ENCODE measurements at regions not wholly inside any gene's neighbourhood (a gene's known extent, or its start where the extent isn't known, plus 50 kb on each side); places are given as distances from the start of the nearest gene placed in this dataset.

DNA sequence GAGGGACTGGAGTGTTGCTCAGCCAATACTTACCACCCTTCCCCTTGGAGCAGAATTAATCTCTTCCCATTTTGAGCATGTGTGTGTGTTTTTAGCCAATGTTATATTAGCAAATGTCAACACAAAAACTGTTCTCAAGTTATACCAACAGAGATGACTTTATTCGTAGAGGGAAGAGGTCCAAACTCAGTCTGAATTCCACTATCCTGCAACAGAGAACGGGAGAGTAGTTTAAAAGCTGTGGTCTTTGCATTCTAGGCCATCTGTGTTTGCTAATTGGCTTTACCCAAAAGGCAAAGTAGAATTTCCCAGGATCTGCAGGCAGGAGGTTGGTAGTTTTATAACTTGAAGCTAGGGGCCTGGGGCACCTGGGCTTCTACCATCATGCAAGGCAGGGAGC is 847.9 kb upstream of the TMEM132C start:
- Histone ChIP-seq H3K27ac (no peak overlapping the region), H3K27me3 (replicated peaks) (no peaks in the 10 kb centered on the region), H3K36me3 (replicated peaks) (no peaks in the 10 kb centered on the region), H3K4me3 (ENCODE audit: low read depth, low read length) (no peak overlapping the region)
- in situ Hi-C loops (cut with HindIII; ENCODE audit: low pct_ligation_motif_present, low sequenced_read_pairs): no loop called here
- TF ChIP-seq, protein P1, sequence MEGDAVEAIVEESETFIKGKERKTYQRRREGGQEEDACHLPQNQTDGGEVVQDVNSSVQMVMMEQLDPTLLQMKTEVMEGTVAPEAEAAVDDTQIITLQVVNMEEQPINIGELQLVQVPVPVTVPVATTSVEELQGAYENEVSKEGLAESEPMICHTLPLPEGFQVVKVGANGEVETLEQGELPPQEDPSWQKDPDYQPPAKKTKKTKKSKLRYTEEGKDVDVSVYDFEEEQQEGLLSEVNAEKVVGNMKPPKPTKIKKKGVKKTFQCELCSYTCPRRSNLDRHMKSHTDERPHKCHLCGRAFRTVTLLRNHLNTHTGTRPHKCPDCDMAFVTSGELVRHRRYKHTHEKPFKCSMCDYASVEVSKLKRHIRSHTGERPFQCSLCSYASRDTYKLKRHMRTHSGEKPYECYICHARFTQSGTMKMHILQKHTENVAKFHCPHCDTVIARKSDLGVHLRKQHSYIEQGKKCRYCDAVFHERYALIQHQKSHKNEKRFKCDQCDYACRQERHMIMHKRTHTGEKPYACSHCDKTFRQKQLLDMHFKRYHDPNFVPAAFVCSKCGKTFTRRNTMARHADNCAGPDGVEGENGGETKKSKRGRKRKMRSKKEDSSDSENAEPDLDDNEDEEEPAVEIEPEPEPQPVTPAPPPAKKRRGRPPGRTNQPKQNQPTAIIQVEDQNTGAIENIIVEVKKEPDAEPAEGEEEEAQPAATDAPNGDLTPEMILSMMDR (IDR thresholded peaks at IDR 0.05; ENCODE audit: low read depth, low read length, missing control alignments): no peak
- DNase-seq: no peak

DNA sequence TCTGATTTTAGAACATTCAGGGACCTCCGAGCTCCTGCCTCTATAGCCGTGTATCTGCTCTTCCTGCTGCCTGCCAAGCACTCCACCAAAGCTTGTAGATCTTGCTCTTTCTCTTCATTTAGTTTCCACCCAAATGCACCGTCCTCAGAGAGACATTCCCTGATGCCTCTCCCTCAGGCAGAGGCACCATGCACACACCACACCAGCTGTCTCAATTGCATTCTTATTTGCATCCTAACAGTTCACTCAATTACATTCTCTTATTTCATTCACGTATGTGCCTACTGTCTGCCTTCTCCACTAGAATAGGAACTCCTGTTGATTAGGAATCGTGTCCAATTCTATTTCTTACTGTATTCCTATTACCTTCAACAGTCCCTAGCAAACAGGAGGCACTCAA is 845.4 kb upstream of the TMEM132C start:
- in situ Hi-C loops (cut with HindIII; ENCODE audit: low pct_ligation_motif_present, low sequenced_read_pairs): no loop called here
- TF ChIP-seq, protein P1 (IDR thresholded peaks at IDR 0.05; ENCODE audit: low read depth, low read length, missing control alignments): no peak
- Histone ChIP-seq H3K27me3 (replicated peaks) (no peaks in the 10 kb centered on the region), H3K4me3 (ENCODE audit: low read depth, low read length) (no peak overlapping the region), H3K36me3 (replicated peaks) (no peaks in the 10 kb centered on the region), H3K27ac (no peak overlapping the region)
- DNase-seq: no peak

DNA sequence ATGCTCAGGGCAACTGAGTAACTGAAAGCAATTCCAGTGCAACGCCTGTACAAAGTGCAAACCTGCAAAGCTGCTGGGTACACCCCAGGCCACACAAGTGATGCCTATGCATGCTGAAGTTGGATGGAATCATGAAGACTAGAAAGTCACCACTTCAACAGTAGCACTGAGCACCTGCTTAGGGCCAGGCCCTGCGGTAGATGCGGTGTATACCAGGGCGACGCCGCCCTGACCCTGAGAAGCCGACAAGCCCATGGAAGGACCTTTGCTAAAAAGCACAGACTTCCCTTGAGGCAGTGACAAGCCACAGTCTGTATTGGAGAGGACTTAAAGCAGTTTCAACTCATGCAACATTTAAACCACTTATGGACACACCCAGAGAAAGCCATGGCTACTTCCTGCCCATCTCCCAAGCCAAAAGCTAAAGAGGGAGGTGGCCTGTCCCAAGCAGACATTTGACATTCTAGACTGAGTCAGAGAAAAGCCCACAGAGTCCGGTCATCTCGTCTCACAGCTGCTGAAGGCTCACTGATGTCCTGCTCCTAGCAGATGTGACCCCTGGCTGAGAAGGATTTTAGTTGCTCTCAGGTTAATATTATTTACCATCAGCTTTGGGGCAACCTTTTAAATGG is 843.9 kb upstream of the TMEM132C start:
- Histone ChIP-seq H3K27ac (no peak overlapping the region), H3K36me3 (replicated peaks) (no peaks in the 10 kb centered on the region), H3K4me3 (ENCODE audit: low read depth, low read length) (no peak overlapping the region), H3K27me3 (replicated peaks) (no peaks in the 10 kb centered on the region)
- TF ChIP-seq, protein P1 (IDR thresholded peaks at IDR 0.05; ENCODE audit: low read depth, low read length, missing control alignments): no peak
- DNase-seq: no peak
- in situ Hi-C loops (cut with HindIII; ENCODE audit: low pct_ligation_motif_present, low sequenced_read_pairs): no loop called here

GRCh38 chr12:127425474-127425873 is 841.5 kb upstream of the TMEM132C start:
- TF ChIP-seq, protein P1 (IDR thresholded peaks at IDR 0.05; ENCODE audit: low read depth, low read length, missing control alignments): no peak
- DNase-seq: no peak
- Histone ChIP-seq H3K27ac (no peak overlapping the region), H3K4me3 (ENCODE audit: low read depth, low read length) (no peak overlapping the region), H3K27me3 (replicated peaks) (no peaks in the 10 kb centered on the region), H3K36me3 (replicated peaks) (no peaks in the 10 kb centered on the region)
- in situ Hi-C loops (cut with HindIII; ENCODE audit: low pct_ligation_motif_present, low sequenced_read_pairs): no loop called here

- no peak overlapping the region for H3K4me3 ChIP-seq (ENCODE audit: low read depth, low read length)
- in situ Hi-C loops (cut with HindIII; ENCODE audit: low pct_ligation_motif_present, low sequenced_read_pairs): no loop called here
- TF ChIP-seq, protein P1 (IDR thresholded peaks at IDR 0.05; ENCODE audit: low read depth, low read length, missing control alignments): no peak
- no peak overlapping the region for H3K27ac ChIP-seq
- no peaks in the 10 kb centered on the region for H3K27me3 ChIP-seq (replicated peaks)
- no peaks in the 10 kb centered on the region for H3K36me3 ChIP-seq (replicated peaks)
- no peak for DNase-seq
These were observed 838.5 kb upstream of the TMEM132C start for GRCh38 chr12:127428420-127428819.
